PFSK-1 (cell line): ENCODE measurements at regions not wholly inside any gene's neighbourhood (a gene's known extent, or its start where the extent isn't known, plus 50 kb on each side); places are given as distances from the start of the nearest gene placed in this dataset.

Experiments used
- FOXP2 ChIP-seq: optimal IDR thresholded peaks from 2 replicates; pipeline ENCODE3; 2011; ENCODE audit warnings: borderline replicate concordance, control low read depth, inconsistent platforms; ENCODE audit not compliant: insufficient read depth; ENCODE audit errors: extremely low read length, extremely low read depth
- POLR2AphosphoS5 ChIP-seq: IDR thresholded peaks from 2 replicates; pipeline ENCODE4 v1.6.1; 2012; ENCODE audit warnings: low read depth, mild to moderate bottlenecking, control low read depth, low read length, moderate library complexity
- SIN3A ChIP-seq: IDR thresholded peaks from 2 replicates; pipeline ENCODE4 v1.6.1; 2012; ENCODE audit warnings: mild to moderate bottlenecking, low read length, moderate library complexity, borderline replicate concordance; ENCODE audit not compliant: insufficient read depth
- TAF1 ChIP-seq: IDR thresholded peaks from 2 replicates; pipeline ENCODE4 v1.6.1; 2012; ENCODE audit warnings: low read length, control low read depth, borderline replicate concordance; ENCODE audit not compliant: insufficient read depth
- TF ChIP-seq, protein P1 (sequence below), 2 experiments: IDR thresholded peaks; 2 replicates each; pipeline versions ENCODE4 v1.6.1 to v1.8.0; 2011 to 2012; ENCODE audit warnings: low read depth in 2 of 2, low read length in 2 of 2, control low read depth in 1 of 2, inconsistent platforms in 1 of 2, mild to moderate bottlenecking in 1 of 2, moderate library complexity in 1 of 2; ENCODE audit not compliant: insufficient read depth in 1 of 2

DNA sequence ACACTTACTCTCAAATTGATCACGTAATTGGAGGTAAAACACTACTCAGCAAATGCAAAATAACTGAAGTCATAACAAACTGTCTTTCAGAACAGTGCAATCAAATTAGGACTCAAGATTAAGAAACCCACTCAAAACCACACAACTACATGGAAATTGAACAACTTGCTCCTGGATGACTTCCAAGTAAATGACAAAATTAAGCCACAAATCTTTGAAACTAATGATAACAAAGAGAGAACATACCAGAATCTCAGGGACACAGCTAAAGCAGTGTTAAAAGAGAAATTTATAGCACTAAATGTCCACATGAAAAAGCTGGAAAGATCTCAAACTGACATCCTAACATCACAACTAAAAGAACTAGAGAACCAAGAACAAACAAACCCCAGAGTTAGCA lies 540.5 kb upstream of the CDH18 start:
- TF ChIP-seq POLR2AphosphoS5 (no peak), FOXP2 (no peak), SIN3A (no peak), TAF1 (no peak)
- TF ChIP-seq, protein P1, sequence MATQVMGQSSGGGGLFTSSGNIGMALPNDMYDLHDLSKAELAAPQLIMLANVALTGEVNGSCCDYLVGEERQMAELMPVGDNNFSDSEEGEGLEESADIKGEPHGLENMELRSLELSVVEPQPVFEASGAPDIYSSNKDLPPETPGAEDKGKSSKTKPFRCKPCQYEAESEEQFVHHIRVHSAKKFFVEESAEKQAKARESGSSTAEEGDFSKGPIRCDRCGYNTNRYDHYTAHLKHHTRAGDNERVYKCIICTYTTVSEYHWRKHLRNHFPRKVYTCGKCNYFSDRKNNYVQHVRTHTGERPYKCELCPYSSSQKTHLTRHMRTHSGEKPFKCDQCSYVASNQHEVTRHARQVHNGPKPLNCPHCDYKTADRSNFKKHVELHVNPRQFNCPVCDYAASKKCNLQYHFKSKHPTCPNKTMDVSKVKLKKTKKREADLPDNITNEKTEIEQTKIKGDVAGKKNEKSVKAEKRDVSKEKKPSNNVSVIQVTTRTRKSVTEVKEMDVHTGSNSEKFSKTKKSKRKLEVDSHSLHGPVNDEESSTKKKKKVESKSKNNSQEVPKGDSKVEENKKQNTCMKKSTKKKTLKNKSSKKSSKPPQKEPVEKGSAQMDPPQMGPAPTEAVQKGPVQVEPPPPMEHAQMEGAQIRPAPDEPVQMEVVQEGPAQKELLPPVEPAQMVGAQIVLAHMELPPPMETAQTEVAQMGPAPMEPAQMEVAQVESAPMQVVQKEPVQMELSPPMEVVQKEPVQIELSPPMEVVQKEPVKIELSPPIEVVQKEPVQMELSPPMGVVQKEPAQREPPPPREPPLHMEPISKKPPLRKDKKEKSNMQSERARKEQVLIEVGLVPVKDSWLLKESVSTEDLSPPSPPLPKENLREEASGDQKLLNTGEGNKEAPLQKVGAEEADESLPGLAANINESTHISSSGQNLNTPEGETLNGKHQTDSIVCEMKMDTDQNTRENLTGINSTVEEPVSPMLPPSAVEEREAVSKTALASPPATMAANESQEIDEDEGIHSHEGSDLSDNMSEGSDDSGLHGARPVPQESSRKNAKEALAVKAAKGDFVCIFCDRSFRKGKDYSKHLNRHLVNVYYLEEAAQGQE (IDR thresholded peaks at IDR 0.05; ENCODE audit: insufficient read depth in 1 of 2, low read depth in 2 of 2, low read length in 2 of 2) = no peak

DNA sequence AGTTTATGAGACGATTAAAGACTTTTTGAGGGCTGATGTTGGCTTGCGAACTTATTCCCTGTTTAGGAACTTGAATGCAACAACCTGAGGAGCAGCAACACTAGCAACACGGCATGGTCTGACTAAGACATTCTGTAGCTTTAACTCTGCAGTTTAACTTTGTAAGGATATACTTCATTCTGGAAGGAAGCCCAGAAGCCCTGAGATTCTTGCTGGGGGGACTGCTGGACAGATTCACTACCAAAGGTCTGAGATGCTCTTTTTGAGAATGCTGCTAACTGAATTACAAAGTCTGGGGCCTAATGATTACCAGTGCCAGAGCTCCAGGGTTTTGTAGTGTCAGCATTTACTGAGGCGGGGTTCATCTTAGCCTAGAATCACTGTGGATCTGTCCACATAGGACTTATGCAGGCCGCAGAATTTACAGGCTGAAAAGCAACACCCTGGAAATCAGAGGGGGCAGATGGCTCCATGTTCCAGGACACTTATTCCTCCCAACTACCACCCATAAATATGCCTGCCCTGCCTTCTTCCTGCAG lies 537.1 kb upstream of the CDH18 start:
- TF ChIP-seq TAF1 (no peak), SIN3A (no peak), FOXP2 (no peak), POLR2AphosphoS5 (no peak)
- TF ChIP-seq, protein P1 (IDR thresholded peaks at IDR 0.05; ENCODE audit: insufficient read depth in 1 of 2, low read depth in 2 of 2, low read length in 2 of 2) = no peak

DNA sequence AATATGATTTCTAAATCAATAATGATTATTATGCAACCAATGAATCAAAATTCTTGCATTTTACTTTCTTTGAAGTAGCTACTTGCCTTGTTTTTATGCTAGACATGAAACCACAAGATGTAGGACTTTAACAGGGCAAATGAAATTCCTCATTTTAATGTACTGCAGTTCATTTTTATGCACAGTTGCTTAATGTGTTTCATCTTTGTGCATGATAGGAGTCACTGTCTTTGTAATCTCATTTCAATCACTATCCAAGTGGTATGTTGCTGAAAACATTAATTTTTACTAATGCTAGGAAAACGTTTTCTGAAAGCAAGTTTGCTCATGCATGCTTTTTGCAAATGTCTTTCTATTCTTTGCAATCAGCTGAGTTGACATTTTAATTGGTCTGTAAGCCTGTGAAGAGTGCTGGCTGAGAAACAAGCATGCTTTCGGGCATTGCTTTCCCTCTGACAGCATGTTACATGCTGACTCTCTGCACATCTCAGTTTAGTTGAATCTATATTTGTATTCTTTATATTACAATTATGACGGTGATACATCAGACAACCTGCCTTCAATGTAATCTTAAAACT lies 535.0 kb upstream of the CDH18 start:
- no peak for TF ChIP-seq SIN3A
- TF ChIP-seq, protein P1 (IDR thresholded peaks at IDR 0.05; ENCODE audit: insufficient read depth in 1 of 2, low read depth in 2 of 2, low read length in 2 of 2) = no peak
- TF ChIP-seq FOXP2 = no peak
- no peak for TF ChIP-seq TAF1
- no peak for TF ChIP-seq POLR2AphosphoS5

DNA sequence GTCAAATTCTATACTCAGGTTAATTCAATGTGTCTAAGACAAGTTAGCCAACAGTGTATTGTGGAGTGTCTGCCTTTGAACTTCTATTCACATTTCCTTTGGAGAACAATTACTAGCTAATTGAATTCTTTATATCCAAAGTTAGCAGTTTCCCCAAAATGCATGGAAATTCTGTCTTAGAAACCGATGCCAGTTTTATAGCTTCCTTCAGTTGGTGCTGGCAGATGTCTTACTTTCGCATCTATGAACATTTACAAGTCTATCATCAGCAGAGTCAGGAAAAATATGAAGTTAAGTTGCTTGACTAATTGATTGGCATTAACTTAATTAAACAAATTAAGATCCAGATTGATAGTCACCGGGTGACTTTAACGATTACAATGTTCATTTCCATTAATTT lies 527.6 kb upstream of the CDH18 start:
- TF ChIP-seq SIN3A (no peak), FOXP2 (no peak), TAF1 (no peak)
- TF ChIP-seq, protein P1 (IDR thresholded peaks at IDR 0.05; ENCODE audit: insufficient read depth in 1 of 2, low read depth in 2 of 2, low read length in 2 of 2) = no peak
